ENCODE measurements at regions not wholly inside any gene's neighbourhood (a gene's known extent, or its start where the extent isn't known, plus 50 kb on each side); places are given as distances from the start of the nearest gene placed in this dataset.

DNA sequence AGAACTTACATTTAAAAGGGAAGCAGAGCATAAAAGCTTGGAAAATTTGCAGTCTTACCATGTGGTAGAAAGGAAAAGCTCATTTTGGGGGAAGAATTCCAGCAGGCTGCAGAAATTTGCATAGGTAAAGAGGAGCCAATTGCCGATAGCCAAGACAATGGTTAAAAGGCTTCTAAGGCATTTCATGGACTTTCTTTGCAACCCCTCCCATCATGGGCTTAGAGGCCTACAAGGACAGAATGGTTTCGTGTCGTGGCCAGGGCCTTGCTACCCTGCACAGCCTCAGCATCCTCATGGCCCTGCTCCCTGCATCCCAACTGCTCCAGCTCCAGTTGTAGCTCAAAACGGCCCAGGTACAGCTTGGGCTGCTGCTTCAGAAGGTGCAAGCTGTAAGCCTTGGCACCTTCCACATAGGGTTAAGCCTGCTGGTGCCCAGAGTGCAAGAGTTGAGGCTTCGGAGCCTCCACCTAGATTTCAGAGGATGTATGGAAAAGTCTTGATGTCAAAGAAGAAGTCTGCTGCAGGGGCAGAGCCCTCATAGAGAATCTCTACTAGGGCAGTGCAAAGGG, 420.3 kb downstream of the PCDH17 start:
- no peak for DNase-seq

DNA sequence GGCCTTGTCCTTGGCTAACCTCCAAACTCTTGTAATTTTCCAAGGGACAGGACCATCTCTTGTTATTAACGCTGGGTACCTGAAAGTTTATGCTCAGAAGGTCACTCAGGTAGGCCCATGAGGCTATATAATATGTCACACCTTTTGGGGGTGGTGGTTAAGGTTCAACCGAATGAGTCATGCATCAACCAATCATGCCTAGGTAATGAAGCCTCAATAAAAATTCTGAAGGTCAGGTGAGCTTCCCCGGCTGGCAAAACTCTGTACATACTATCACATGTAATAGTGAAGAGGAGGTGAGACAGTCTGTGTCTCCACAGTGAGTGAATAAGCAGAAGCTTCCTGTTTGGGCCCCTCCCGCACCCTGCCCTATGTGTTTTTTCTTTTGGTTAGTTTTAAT, 424.9 kb downstream of the PCDH17 start:
- no peak for DNase-seq

DNA sequence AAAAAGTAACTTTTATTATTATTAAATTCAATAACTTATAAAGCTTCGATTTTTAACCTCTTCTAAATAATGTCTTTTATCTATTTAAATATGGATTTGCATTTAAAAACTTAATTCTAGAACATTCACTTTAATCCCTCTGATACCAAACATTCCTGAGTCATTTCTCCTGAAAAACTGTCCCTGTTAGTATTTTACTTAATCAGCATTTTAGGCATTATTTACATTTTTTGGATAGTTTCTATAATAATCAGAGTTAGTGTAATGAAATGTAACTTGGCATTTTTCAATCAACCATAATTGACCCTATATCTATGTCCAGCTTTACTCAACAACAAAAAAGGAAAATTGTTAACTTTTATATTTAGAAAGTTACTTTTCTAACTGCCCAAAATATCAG, 428.1 kb downstream of the PCDH17 start:
- DNase-seq: no peak

DNA sequence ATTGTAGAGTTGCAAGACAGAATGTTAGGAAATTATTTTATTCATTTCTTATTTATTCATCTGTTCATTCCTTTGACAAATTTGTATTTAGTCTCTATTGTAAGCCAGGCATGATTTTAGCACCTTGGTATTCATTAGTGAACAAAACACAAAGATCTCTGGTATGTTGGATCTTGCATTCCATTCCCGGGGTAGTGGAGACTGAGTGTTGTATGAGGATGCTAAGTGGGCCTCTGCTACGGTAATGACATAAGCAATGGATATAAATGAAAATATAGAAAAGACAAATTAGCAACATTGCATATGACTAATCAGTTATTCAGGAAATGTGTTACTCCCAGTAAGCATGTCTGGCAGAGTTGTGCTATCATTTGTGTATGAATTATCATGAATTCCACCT, 449.3 kb downstream of the PCDH17 start:
- DNase-seq: no peak

DNA sequence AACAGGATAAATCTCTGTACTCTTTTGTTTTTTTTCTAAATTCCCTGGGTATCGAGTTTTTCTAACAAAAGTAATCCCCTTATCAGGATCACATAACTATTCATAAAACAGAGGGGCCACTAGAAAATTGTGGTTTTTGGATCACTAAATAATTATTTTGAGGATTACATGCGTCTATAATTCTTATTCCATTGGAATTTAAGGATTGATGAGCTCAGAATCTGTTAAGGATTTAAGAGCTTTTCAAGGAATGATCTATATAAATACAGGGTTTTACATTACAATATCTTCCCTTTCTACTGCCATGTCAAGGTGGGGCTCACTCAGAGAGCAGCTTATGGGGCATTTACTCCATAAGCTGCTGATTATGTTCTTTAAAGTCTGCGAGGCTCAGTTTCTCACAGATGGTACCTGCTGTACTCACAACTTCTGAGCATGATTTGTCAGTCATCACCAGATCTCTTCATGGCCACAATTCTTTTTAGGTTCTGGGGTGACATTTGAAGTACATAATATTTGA, 449.8 kb downstream of the PCDH17 start:
- DNase-seq: no peak

DNA sequence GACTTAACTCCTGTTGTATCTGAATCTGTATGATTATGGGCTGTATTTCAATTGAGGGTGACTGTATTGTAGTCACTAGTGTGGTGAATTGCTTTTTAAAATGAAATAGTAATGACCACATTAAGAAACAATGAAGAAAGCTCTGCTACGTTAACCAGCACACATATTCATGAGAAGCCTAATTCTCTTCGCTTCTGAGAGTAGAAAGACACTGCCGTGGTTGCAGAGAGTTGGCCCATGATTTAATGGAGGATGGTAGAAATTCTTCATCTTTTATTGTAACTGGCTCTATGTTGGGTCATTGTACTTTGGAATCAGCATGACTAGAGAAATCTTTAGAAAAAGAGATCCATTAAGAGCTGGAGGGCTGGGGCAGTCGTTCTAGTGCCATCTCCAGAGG, 451.5 kb downstream of the PCDH17 start:
- DNase-seq: no peak

DNA sequence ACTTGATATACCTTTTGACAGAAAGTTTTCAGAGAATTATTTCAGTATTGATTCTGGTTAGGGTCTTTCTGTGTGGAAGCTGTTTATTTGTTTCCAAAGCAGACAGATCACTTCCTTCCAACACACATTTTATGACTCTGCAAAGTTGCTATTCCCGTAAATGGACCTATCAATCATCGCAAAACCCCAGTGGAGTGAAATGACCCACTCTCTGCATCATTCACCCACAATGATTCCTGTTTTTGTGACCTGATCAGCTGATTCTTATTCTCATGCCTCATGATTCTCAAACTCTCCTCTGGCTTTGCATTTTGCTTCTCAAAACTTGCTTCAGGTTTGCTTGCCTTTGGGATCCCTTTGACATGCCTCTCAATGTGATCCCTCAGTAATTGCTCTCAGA, 453.7 kb downstream of the PCDH17 start:
- DNase-seq: no peak

DNA sequence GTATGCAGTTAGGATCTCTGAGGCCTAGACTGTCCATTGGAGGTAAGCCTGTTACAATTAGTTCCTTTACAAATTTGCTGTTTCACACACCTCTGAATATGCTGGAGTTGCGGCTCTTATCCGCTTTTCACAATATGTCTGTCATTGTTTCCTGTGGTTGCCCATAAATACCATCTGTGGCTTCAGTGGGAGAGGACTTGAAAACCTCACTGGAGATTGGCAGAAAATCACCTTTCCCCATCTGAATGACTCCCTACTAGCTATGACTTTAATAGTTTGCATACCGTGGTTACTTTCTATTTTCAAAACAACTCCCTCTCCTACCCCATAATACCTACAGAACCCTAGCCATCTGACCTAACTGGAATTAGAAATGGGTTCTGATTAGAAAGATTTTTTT, 454.3 kb downstream of the PCDH17 start:
- DNase-seq: no peak

DNA sequence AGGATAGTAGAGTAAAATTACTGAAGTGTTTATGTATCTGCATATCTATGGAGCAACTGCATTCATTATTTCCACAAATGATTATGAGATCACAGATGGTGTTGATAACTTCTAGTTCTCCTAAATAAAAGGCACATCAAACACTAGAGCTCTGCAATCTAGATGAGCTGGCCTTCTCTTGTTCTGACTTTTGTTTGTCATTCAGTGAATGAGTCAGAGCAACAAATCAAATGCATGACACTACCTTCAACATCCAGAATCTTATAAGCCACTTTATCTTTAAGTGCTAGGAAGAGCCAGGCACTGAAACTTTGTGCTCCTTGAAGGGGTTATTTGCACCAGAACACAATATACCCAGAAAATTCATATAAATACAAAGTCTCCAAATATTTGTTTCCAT, 456.0 kb downstream of the PCDH17 start:
- no peak for DNase-seq

DNA sequence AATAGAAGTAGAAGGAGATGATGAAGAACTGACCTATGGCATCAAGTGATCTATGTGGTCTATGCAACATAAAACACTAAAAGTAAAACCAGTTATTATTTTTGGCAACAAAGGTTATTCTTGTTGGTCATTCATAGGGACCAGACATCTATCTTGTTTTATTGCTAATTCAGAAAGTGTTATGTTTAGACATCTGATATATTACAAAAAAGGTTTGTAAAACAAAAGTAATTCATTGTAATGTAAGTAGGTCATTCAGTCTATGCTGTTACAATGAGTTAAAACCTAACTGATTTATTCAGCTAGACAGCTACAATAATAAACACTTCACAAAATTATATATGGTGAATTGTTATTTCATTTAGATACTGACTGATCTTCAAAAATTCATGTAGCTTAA, 461.9 kb downstream of the PCDH17 start:
- no peak for DNase-seq

DNA sequence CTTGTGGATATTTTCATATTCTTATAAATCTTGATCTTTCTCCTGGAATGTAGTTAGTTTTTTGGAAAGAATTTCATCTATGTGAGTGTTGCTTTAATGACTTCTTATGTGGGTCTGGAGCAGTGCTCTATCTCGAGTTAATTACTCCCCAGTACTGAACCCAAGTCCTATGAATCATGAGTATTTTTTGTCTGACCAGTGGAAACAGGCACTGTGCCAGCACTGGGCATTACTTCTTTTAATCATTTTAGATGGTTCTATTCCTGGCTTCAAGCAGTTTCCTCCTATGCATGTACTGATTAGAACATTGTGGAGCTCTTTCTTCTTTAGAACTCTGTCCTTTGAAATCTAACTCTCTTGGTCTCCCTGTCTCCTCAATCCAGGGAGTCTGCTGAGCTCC, 466.3 kb downstream of the PCDH17 start:
- DNase-seq: no peak

DNA sequence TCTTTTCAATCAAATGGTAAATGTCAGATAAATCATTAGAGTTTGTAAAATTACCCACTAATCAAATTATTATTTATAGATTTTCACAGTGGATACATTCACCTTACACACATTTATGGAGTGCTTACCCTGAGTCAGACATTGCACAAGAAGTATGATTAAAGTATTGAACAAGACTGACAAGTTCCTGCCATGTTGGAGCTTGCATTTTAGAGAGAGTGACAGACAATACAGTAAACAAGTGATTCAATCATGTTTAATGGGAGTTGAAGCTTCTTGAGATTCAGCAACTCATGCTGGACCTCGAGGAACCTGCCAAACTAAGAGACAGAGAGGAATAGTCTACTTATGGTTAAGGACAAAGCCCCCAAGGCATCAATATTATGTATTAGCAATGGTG, 487.8 kb downstream of the PCDH17 start:
- DNase-seq: no peak

DNA sequence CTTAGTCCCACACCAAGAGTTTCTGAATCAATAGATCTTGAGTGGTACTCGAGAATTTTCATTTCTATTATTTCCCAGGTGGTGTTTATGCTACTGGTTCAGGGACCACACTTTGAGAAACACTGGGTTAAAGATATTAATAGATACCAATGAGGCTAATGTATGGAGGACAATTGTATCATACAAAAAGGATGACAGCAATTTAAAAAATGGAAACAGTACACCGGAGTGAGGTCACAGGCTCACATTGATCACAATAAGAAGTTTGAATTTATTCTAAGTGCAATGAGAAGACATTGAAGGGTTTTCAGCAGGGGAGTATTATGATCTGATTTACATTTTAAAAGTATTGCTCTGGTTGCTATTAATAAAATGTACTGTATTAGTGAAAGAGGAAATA, 488.3 kb downstream of the PCDH17 start:
- no peak for DNase-seq

DNA sequence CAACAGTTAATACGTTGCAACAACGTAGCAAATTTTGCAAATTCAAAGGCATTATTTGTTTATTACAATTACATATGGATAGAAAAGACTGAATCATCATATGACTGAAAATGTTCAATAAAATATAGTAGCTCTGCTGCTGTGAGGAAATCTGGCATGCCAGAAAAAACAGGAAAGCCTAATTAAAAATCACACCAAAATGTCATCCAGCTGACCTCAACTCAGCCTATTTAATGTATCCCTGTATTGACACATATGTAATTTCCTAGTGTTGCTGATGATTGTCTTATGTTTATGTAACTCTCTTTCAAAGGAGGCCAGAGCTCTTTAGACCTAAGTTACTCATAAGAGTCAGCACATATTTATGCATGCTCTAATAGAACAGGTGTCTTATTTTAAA, 495.0 kb downstream of the PCDH17 start:
- DNase-seq: no peak

DNA sequence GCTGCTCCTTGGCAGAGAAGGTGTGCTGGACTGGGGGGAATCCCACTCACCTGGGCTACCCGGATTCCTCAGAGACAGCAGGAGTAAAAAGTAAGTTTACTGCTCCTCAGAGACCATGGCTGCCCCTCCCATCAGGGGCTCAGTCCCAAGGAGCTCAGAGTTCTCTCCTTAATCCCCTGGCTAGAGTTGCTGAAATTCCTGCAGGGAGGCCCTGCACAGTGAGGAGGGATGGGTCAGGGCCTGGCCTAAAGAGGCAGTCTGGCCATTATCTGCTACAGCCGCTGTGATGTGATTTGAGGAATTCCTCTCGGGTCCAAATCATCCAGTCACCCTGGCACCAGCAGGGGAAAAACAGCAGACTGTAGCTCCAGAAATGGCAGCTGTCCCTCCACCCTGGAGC, 502.5 kb downstream of the PCDH17 start:
- no peak for DNase-seq

DNA sequence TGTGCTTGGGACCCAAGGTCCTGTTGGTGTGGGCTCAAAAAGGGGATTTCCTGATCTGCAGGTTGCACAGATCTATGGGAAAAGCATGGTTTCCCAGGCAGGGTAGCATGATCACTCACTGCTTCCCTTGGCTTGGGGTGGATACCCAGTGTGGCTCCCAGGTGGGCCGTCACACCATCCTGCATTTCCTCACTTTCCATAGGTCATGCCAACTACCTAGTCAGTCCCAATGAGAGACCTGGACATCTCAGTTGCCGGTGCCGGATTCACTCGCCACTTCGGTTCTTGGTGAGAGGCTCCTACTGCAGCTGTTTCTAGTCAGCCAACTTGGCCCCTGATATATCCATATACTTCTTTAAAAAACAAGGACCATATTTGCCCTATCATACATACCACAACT, 503.0 kb downstream of the PCDH17 start:
- DNase-seq: no peak

DNA sequence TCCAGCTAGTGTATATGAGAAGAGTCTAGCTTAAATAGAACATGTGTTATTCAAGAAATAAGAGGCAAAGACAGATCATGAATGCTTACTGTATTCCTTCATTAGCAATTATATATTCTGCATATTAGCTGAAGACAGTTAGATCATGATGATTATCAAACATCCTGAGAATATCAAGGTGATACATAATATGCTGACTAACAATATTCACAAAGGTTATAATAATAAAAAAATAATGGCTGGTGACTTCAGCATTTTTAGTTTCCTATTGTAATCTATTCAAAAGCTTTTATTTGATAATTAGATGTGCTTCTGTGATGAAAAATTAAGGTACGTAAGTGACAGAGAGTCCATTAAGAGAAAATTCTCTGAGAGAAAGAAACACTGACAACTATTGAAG, 511.4 kb downstream of the PCDH17 start:
- no peak for DNase-seq

DNA sequence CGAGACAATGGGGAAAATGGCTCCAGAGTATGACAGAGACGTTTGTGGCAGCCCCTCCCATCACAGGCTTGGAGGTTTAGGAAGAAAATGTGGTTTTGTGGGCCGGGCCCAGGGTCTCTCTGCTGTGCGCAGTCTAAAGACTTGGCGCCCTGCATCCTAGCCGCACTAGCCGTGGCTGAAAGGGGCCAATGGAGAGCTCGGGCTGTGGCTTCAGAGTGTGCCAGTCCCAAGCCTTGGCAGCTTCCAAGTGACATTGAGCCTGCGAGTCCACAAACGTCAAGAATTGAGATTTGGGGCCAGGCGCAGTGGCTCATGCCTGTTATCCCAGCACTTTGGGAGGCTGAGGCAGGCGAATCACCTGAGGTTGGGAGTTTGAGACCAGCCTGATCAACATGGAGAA, 513.1 kb downstream of the PCDH17 start:
- DNase-seq: no peak

DNA sequence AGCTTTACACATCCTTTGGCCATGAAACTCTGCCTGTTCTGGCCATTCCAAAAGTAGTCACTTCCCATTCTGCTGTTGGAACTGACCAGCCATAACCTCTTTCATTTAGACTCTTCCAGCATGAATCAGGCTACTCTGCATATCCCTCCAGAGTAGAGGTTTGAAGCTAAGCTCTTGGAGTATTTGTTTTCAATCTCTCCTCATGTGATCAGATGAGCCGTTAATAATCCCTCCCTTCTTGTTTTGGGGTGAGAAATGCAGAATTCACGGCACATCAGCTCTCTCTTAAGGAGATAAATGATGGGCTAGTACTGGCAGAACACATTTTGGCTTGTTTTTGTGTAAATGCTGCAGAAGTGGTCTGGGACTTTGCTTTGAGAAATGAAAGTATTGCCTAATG, 519.9 kb downstream of the PCDH17 start:
- no peak for DNase-seq

DNA sequence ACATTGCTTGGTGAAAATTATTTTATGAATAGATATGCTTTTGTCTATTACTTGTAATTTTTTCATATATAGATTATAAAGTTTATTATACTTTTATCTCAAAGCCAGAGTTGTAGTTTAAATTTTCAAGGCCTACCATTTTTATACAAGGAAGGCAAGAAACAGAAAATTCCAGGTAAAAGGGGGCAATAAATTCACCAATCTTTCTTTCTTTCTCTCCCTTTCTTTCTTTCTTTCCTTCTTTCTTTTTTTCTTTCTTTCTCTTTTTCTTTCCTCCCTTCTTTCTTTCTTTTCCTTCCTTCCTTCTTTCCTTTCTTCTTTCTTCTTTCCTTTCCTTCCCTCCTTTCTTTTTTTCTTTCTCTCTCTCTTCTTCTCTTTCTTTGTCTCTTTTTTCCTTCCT, 529.4 kb downstream of the PCDH17 start:
- no peak for DNase-seq

DNA sequence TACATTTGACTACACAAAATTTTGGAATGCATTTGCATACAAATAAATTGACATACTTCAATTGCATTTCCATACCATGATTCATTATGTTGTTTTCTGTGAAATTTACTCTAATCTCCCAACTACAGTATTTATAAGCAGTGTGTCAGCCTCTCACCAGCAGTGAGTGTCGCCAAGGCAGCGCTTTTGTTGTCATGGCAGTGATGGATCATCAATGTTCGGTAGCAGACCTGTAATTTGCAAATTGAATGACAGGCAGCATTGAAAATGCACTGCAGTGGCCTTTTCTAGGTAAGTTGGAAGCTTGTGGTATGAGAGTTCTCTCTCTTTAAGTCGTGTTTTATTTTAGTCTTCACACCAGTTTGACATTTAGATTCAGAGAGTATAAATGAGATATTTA, 534.1 kb downstream of the PCDH17 start:
- DNase-seq: no peak

DNA sequence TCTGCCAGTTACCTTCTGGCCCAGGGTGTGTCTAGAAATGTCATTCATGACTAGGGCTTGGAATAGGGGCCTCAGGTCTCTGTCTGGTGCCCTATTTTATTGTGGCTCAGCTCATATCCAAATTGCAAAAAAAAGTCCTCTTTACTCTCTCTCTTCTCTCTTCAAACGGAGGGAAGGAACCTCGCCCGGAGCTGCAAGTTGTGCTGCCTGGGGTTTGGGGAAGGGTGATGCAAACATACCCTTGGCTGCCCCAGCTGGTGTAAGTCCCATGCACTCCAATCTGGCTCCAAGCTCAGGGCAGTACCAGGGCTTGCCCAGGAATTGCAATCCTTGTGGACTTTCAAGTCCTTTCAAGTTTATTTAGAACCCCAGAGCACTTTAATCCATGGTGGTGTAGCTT, 549.6 kb downstream of the PCDH17 start:
- no peak for DNase-seq

DNA sequence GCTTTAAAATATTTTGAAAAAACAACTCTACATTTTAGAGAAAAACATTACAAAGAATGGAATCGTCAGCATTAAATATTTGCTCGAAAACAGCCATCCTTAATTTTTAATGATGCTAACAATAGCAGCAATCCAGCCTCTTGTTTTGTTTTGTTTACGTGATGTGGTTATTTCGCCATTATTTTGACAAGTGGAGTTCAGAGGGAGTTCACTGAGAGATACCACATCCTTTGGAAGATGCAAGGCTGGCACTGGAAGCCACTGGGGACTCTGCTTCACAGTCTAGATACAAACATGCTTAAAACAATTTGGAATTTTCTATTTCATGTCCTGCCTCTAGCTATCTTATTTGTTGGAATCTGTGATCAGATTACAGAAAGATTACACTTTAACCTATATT, 556.3 kb downstream of the PCDH17 start:
- DNase-seq: no peak

DNA sequence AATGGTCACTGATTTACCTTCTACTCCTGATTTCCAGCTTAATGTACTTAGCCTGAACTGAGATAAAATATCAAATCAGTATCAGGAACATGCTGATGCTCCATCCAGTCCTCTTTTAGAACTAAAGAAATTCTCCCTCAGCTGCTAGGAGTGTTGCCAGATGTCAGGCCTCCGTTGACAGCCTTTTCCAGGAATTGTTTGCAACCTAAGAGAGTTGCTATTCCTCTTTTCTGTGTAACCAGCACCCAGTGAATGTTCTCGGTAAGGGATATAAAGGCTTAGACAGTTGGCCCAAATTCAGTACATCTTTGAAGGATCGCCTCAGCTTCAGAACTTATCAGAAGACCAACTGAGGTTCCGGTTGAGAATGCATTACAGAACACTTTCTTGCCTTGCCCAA, 559.0 kb downstream of the PCDH17 start:
- DNase-seq: no peak

DNA sequence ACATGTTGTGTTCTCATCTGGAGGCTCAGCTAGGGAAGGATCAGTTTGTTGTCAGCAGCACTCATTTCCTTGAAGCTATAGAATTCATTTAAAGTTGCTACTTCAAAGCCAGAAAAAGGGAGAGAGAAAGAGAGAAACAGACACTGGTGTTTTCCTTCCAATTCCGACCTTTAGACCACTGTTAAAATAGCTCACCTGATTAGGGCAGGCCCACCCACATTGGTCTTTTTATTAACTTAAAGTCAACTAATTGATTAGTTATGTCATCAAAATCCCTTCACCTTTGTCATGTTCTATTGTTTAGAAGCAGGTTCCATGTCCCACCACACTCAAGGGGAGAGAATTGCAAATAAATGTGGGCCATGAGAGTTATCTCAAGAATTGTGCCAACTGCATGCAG, 560.2 kb downstream of the PCDH17 start:
- DNase-seq: no peak

DNA sequence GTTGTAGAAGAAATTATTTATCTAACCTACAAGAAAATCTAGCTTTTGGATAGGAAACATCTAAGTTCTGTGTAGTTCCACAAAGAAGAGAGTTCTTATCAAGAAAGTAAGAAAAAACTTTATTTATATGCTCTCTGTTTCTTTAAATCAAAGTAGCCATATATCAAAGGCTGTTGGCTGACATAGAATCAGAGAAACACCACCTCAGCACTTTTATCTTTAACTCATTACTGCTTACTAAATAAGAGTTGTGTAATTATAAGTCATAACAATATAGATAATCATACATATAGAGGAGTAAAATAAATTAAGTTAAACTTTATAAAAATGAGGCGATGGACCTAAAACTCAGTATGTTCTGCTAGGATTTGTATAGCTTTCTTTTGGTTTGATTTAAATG, 570.6 kb downstream of the PCDH17 start:
- no peak for DNase-seq
